Panc1 (cell line): ENCODE measurements at regions not wholly inside any gene's neighbourhood (a gene's known extent, or its start where the extent isn't known, plus 50 kb on each side); places are given as distances from the start of the nearest gene placed in this dataset.
"Not testable (repeated sequence)": the region's sequence is repeated elsewhere in the genome, so short reads cannot be mapped to it uniquely, and the experiment has no call there.

Source experiments
- ATAC-seq: fragments of 200-7000 bp; cut with Tn5 transposase; 2 replicates; pipeline ENCODE4 v1.9.1; 2020; ENCODE audit warnings: mild to moderate bottlenecking, moderate library complexity
- BruUV-seq: library from RNA; stranded (reverse); fragments of 400-500 nt; replicated peaks from 2 replicates; lab custom pipeline; 2021; lab: Mats Ljungman, UMichigan
- CTCF ChIA-PET: fragments of 300-600 bp; sonication (Branson Sonifier 250); formaldehyde crosslinking; loops from one replicate; lab custom pipeline; 2022; ENCODE audit warnings: antibody characterized with exemption; lab: Charles Lee
- POLR2A ChIA-PET: fragments of 300-600 bp; sonication (Branson Sonifier 250); formaldehyde crosslinking; loops from one replicate; lab custom pipeline; 2022; ENCODE audit warnings: antibody characterized with exemption; lab: Charles Lee
- DNase-seq: peaks from one replicate; pipeline ENCODE4 v3.0.0-alpha.2; 2010; ENCODE audit warnings: low read depth, low spot score
- H3K27ac ChIP-seq: 2 replicates; pipeline ENCODE4 v1.5.1; 2011; ENCODE audit warnings: mild to moderate bottlenecking, low read length, inconsistent platforms
- H3K27me3 ChIP-seq: fragments of 200-500 bp; sonication (Bioruptor generic); 2 replicates; pipeline ENCODE4 v1.6.0; 2014; ENCODE audit warnings: low read length, inconsistent platforms; ENCODE audit not compliant: control insufficient read depth, insufficient read depth
- H3K36me3 ChIP-seq: fragments of 200-500 bp; sonication (Bioruptor generic); 2 replicates; pipeline ENCODE4 v1.5.1; 2014; ENCODE audit warnings: inconsistent platforms, mild to moderate bottlenecking, low read length, moderate library complexity; ENCODE audit not compliant: control insufficient read depth, insufficient read depth
- H3K4me1 ChIP-seq: 2 replicates; pipeline ENCODE4 v1.5.1; 2011; ENCODE audit warnings: inconsistent platforms, mild to moderate bottlenecking, low read length, moderate library complexity; ENCODE audit not compliant: control insufficient read depth, insufficient read depth
- H3K4me3 ChIP-seq, 2 experiments: 2 replicates each; pipeline ENCODE4 v1.5.1; 2011 to 2012; ENCODE audit warnings: low read depth in 2 of 2, low read length in 2 of 2, mild to moderate bottlenecking in 2 of 2, inconsistent platforms in 1 of 2, moderate library complexity in 1 of 2
- H3K9me3 ChIP-seq: fragments of 200-500 bp; sonication (Bioruptor generic); 2 replicates; pipeline ENCODE4 v1.5.1; 2014; ENCODE audit warnings: low read depth, mild to moderate bottlenecking, inconsistent platforms, low read length, moderate library complexity; ENCODE audit not compliant: control insufficient read depth, insufficient read depth
- POLR2AphosphoS5 ChIP-seq: IDR thresholded peaks from 2 replicates; pipeline ENCODE4 v1.6.1; 2012; ENCODE audit warnings: mild to moderate bottlenecking, low read depth, low read length, moderate library complexity
- SIN3A ChIP-seq: IDR thresholded peaks from 2 replicates; pipeline ENCODE4 v1.6.1; 2012; ENCODE audit warnings: low read depth, mild to moderate bottlenecking, low read length, moderate library complexity, borderline replicate concordance; ENCODE audit not compliant: insufficient read depth
- TCF7L2 ChIP-seq: IDR thresholded peaks from 2 replicates; pipeline ENCODE4 v1.6.1; 2011; ENCODE audit warnings: mild to moderate bottlenecking, low read depth, low read length, inconsistent platforms
- in situ Hi-C: cut with HindIII; loops from 2 replicates; pipeline ENCODE4 v1.10.0; 2016; ENCODE audit warnings: low sequenced_read_pairs, low pct_unique_long_range_greater_than_20kb
- intact Hi-C: fragments of 100-400 bp; cut with micrococcal nuclease; formaldehyde crosslinking; loops from one replicate; pipeline ENCODE4 v1.10.0; 2022; ENCODE audit not compliant: unreplicated experiment
- TF ChIP-seq, protein P1 (sequence below): fragments of 450-650 bp; IDR thresholded peaks from 2 replicates; pipeline ENCODE4 v1.5.1; 2017; ENCODE audit warnings: mild to moderate bottlenecking
- TF ChIP-seq, protein P2 (sequence below), 2 experiments: IDR thresholded peaks; 2 replicates each; pipeline ENCODE4 v1.6.1; 2011 to 2012; ENCODE audit warnings: low read depth in 2 of 2, control low read depth in 1 of 2, low read length in 1 of 2, mild to moderate bottlenecking in 1 of 2, moderate library complexity in 1 of 2; ENCODE audit not compliant: insufficient read depth in 1 of 2

DNA sequence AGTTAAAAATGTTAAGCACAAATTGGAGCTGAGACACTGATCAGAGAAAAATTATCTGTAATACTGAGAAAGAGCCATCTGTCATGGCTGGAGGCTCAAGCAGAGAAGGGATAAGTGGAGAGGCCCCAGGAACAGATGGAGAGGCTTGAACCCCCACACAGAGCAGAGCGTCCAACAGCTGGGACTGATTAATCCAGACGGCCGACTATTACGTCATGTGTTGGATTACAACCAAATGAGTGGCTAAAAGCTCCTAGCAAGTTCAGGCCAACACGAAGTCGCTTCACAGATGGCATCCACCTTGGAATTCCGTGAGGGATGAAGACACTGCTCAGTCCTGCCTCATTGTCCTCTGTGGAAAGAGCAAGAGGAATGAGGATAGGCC lies 57.7 kb upstream of the ATXN3L start:
- intact Hi-C loops = no loop called here
- no peaks in the 10 kb centered on the region for H3K36me3 ChIP-seq
- H3K27ac ChIP-seq = no peak overlapping the region
- H3K27me3 ChIP-seq = no peaks in the 10 kb centered on the region
- no TSS peak for BruUV-seq
- TF ChIP-seq SIN3A (no peak), TCF7L2 (no peak)
- H3K4me1 ChIP-seq = no peaks in the 10 kb centered on the region
- ChIA-PET CTCF (no interaction called here), POLR2A (interaction anchor here (0.6 kb wide), 1 partner anchor 350 kb away, joined by 3 read pairs; no protein-coding TSS in a partner anchor)
- in situ Hi-C loops = no loop called here
- DNase-seq (no peak), ATAC-seq (no peak)
- no peaks in the 10 kb centered on the region for H3K9me3 ChIP-seq
- H3K4me3 ChIP-seq = no peak overlapping the region

DNA sequence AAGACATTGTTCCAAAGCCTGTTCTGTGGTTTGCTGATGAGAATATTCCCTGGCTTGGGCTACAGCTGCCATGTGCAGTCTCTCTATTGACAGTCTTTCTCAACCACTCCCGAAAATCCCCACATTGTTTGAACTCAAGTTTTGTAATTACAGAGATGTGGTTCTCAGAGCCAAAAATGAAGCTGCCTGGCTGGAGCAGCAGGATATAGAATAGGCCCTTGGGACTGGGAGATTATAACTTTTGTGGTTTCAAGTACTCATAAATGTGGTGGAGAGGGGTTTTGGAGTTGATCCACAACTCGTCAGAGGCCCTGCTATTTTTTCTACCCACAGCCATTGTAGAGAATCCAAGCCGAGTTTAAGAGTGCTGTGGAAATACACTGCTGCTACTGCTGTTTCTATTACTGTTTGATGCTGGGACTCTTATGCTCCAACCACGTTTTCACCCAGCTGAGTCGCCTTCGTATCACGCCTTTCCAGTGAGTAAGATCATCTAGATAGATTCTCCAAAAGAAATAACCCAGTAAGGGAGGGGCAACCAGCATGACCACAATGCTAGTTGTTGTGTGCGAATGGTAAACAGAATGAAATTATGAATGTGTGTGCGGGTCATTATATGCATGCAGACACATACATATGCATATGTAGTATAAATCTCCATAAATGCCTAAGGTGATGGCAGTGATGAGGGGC lies 57.1 kb upstream of the ATXN3L start:
- Histone ChIP-seq H3K9me3 (no peaks in the 10 kb centered on the region), H3K36me3 (no peaks in the 10 kb centered on the region), H3K27me3 (no peaks in the 10 kb centered on the region), H3K27ac (no peak overlapping the region), H3K4me3 (no peak overlapping the region), H3K4me1 (no peaks in the 10 kb centered on the region)
- intact Hi-C loops (no loop called here), in situ Hi-C loops (no loop called here)
- DNase-seq (no peak), ATAC-seq (no peak)
- ChIA-PET POLR2A (interaction anchor here (0.6 kb wide), 1 partner anchor 351 kb away, joined by 3 read pairs; no protein-coding TSS in a partner anchor), CTCF (no interaction called here)
- BruUV-seq = no TSS peak
- TF ChIP-seq, protein P1, sequence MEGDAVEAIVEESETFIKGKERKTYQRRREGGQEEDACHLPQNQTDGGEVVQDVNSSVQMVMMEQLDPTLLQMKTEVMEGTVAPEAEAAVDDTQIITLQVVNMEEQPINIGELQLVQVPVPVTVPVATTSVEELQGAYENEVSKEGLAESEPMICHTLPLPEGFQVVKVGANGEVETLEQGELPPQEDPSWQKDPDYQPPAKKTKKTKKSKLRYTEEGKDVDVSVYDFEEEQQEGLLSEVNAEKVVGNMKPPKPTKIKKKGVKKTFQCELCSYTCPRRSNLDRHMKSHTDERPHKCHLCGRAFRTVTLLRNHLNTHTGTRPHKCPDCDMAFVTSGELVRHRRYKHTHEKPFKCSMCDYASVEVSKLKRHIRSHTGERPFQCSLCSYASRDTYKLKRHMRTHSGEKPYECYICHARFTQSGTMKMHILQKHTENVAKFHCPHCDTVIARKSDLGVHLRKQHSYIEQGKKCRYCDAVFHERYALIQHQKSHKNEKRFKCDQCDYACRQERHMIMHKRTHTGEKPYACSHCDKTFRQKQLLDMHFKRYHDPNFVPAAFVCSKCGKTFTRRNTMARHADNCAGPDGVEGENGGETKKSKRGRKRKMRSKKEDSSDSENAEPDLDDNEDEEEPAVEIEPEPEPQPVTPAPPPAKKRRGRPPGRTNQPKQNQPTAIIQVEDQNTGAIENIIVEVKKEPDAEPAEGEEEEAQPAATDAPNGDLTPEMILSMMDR = no peak
- TF ChIP-seq TCF7L2 = no peak
- TF ChIP-seq POLR2AphosphoS5 = no peak
- no peak for TF ChIP-seq SIN3A
- TF ChIP-seq, protein P2, sequence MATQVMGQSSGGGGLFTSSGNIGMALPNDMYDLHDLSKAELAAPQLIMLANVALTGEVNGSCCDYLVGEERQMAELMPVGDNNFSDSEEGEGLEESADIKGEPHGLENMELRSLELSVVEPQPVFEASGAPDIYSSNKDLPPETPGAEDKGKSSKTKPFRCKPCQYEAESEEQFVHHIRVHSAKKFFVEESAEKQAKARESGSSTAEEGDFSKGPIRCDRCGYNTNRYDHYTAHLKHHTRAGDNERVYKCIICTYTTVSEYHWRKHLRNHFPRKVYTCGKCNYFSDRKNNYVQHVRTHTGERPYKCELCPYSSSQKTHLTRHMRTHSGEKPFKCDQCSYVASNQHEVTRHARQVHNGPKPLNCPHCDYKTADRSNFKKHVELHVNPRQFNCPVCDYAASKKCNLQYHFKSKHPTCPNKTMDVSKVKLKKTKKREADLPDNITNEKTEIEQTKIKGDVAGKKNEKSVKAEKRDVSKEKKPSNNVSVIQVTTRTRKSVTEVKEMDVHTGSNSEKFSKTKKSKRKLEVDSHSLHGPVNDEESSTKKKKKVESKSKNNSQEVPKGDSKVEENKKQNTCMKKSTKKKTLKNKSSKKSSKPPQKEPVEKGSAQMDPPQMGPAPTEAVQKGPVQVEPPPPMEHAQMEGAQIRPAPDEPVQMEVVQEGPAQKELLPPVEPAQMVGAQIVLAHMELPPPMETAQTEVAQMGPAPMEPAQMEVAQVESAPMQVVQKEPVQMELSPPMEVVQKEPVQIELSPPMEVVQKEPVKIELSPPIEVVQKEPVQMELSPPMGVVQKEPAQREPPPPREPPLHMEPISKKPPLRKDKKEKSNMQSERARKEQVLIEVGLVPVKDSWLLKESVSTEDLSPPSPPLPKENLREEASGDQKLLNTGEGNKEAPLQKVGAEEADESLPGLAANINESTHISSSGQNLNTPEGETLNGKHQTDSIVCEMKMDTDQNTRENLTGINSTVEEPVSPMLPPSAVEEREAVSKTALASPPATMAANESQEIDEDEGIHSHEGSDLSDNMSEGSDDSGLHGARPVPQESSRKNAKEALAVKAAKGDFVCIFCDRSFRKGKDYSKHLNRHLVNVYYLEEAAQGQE (IDR thresholded peaks at IDR 0.05; ENCODE audit: insufficient read depth in 1 of 2, low read depth in 2 of 2, low read length in 1 of 2) = no peak

DNA sequence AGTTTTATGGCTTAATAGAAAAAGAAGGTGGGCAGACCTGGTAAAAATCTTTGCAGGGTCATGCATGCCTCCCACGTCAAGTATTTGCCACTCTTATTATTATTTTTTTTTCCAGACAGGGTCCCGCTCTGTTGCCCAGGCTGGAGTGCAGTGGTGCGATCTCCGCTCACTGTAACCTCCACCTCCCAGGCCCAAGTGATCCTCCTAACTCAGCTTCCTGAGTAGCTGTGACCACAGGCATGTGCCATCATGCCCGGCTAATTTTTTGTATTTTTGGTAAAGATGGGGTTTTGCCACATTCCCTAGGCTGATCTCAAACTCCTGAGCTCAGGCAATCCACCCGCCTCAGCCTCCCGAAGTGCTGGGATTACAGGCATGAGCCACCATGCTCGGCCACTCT lies 55.7 kb upstream of the ATXN3L start:
- ATAC-seq, in situ Hi-C loops, CTCF ChIA-PET, H3K27me3 ChIP-seq, H3K9me3 ChIP-seq, H3K4me3 ChIP-seq, BruUV-seq, POLR2A ChIA-PET, intact Hi-C loops, H3K4me1 ChIP-seq, H3K36me3 ChIP-seq, H3K27ac ChIP-seq, DNase-seq: not testable (repeated sequence)
